Neural cell (in vitro differentiated cells): ENCODE measurements at regions not wholly inside any gene's neighbourhood (a gene's known extent, or its start where the extent isn't known, plus 50 kb on each side); places are given as distances from the start of the nearest gene placed in this dataset.

ENCODE experiments used
- EP300 ChIP-seq: fragments of 450-650 bp; conservative IDR thresholded peaks from 2 replicates; pipeline ENCODE4 v1.6.1; 2014; ENCODE audit warnings: antibody characterized with exemption, mild to moderate bottlenecking, moderate library complexity; ENCODE audit not compliant: poor library complexity, severe bottlenecking
- EZH2 ChIP-seq: fragments of 200-600, 300-800 bp; shearing (Covaris generic), sonication (generic); IDR thresholded peaks from 2 replicates; pipeline ENCODE4 v1.6.1; 2014; ENCODE audit warnings: antibody characterized with exemption, low read length, borderline replicate concordance, mild to moderate bottlenecking; ENCODE audit not compliant: insufficient read depth, poor library complexity, severe bottlenecking
- MXI1 ChIP-seq: fragments of 450-650 bp; conservative IDR thresholded peaks from 2 replicates; pipeline ENCODE4 v1.6.1; 2014; ENCODE audit warnings: antibody characterized with exemption, mild to moderate bottlenecking; ENCODE audit not compliant: poor library complexity, severe bottlenecking
- POLR2AphosphoS5 ChIP-seq: IDR thresholded peaks from 2 replicates; pipeline ENCODE4 v1.6.1; 2012
- RAD21 ChIP-seq: fragments of 450-650 bp; conservative IDR thresholded peaks from 2 replicates; pipeline ENCODE4 v1.6.1; 2014; ENCODE audit warnings: antibody characterized with exemption, mild to moderate bottlenecking, moderate library complexity
- REST ChIP-seq: IDR thresholded peaks from 2 replicates; pipeline ENCODE4 v1.6.1; 2012; ENCODE audit warnings: borderline replicate concordance
- SMC3 ChIP-seq: fragments of 450-650 bp; conservative IDR thresholded peaks from 2 replicates; pipeline ENCODE4 v1.6.1; 2014; ENCODE audit warnings: antibody characterized with exemption, mild to moderate bottlenecking, moderate library complexity; ENCODE audit not compliant: poor library complexity
- TAF1 ChIP-seq: IDR thresholded peaks from 2 replicates; pipeline ENCODE4 v1.6.1; 2012; ENCODE audit warnings: low read depth
- TF ChIP-seq, protein P1 (sequence below): fragments of 450-650 bp; IDR thresholded peaks from 2 replicates; pipeline ENCODE4 v1.5.1; 2014; ENCODE audit warnings: antibody characterized with exemption, mild to moderate bottlenecking, moderate library complexity; ENCODE audit not compliant: poor library complexity, severe bottlenecking

GRCh38 chr5:93929131-93929530 is 187.7 kb upstream of the POU5F2 start:
- TF ChIP-seq, protein P1, sequence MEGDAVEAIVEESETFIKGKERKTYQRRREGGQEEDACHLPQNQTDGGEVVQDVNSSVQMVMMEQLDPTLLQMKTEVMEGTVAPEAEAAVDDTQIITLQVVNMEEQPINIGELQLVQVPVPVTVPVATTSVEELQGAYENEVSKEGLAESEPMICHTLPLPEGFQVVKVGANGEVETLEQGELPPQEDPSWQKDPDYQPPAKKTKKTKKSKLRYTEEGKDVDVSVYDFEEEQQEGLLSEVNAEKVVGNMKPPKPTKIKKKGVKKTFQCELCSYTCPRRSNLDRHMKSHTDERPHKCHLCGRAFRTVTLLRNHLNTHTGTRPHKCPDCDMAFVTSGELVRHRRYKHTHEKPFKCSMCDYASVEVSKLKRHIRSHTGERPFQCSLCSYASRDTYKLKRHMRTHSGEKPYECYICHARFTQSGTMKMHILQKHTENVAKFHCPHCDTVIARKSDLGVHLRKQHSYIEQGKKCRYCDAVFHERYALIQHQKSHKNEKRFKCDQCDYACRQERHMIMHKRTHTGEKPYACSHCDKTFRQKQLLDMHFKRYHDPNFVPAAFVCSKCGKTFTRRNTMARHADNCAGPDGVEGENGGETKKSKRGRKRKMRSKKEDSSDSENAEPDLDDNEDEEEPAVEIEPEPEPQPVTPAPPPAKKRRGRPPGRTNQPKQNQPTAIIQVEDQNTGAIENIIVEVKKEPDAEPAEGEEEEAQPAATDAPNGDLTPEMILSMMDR, result no peak
- TF ChIP-seq EP300 (no peak), RAD21 (no peak), TAF1 (no peak), POLR2AphosphoS5 (no peak), EZH2 (no peak), SMC3 (no peak), REST (no peak), MXI1 (no peak)
